ENCODE measurements at regions not wholly inside any gene's neighbourhood (a gene's known extent, or its start where the extent isn't known, plus 50 kb on each side); places are given as distances from the start of the nearest gene placed in this dataset.
A peak's percentile ranks its signal among the peaks of the same experiment; 100 is the strongest.
"Not testable (repeated sequence)": the region's sequence is repeated elsewhere in the genome, so short reads cannot be mapped to it uniquely, and the experiment has no call there.

DNA sequence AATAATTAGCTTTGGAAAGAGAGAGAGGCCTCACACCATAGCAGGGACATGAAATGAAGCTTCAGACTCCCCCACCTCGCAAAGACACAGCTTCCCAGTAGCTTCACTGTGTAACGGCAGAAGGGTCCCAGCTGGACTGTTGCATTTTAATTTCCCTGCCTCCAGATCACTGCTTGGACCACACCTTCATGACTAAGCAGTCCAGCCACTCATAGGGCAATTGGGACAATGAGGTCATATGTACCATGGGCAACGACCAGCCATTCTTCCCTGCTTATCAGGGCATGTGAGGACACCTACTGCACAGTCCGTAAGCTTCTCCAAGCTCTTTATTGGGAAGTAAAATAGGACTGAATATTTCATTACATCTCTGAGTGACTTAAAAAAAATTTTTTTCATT is 183.0 kb downstream of the MREG start:
- DNase-seq: peak; percentile 44

DNA sequence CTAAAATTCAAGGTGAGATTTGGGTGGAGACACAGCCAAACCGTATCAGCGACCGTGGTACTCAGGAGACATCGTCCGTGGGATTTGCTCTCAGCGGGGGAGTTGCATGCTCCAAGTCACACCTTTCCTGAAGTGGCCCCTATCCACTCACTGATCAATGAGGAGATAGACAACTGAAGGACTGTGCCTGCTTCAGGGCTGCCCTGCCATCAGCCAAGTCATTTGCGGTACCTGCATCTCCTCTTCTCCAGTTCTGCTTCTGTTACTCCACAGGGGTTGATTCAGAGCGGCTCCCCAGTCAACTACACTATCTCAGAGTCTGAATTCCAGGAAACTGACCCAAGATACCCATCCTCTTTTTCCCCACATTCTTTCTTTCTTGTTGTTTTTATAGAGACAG is 184.1 kb downstream of the MREG start:
- DNase-seq: no peak

DNA sequence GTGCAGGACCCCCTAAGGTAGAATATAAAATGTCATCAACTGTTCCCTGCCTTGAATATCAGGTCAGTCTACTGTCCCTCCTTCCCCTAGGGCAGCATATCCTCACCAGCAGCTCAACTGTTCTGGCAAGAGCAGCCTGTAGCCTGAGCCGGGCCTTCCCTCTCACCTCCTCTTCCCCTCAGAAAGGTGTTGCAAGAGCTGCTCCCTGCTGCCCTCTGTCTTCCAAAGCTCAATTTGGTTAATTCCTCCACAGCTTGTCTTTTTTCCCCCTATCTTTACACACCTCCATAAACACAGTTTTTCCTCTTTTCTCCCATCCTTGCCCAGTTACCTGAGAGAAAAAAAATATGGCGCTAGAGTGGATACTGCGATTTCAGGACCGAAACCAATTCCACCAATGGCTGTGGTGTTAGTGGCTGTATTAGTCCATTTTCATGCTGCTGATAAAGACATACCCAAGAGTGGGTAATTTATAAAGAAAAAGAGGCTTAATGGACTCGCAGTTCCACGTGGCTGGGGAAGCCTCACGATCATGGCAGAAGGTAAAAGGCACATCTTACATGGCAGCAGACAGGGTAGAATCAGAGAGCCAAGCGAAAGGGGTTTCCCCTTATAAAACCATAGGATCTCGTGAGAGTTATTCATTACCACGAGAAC is 184.7 kb downstream of the MREG start:
- DNase-seq: peak; percentile 48

DNA sequence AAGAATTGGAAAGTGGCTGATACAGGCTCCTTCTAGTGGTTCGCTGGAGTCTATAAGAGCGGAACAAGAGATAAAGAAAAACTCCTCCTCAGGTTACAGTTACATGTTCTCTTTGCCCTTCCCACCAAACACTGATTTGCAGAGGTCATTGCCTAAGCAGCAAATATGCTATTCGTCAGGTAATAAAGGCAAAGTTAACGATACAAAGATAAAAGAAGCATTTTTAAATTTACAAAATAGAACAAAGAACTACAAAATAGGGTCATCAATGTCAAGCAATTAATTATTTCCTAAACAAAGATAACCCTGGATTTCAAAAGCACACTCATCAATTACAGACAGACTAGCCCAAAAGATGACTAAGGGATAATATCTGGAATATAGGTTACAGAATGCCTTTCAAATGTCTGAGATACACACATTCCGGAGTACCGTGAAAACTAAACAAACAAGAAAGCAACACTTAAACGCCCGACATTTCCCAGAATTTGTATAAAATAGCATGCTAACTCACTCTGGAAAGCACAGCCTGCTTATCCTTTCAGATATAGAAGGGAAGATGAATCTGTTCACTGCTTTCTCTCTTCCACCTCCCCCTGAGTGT is 186.4 kb downstream of the MREG start:
- peak; percentile 40 for DNase-seq

GRCh38 chr2:215826376-215826775 is 187.0 kb downstream of the MREG start:
- DNase-seq: no peak

GRCh38 chr2:215825707-215826106 is 187.6 kb downstream of the MREG start:
- peak; percentile 84 for DNase-seq

GRCh38 chr2:215821298-215821697 is 192.1 kb downstream of the MREG start:
- not testable (repeated sequence) for DNase-seq

DNA sequence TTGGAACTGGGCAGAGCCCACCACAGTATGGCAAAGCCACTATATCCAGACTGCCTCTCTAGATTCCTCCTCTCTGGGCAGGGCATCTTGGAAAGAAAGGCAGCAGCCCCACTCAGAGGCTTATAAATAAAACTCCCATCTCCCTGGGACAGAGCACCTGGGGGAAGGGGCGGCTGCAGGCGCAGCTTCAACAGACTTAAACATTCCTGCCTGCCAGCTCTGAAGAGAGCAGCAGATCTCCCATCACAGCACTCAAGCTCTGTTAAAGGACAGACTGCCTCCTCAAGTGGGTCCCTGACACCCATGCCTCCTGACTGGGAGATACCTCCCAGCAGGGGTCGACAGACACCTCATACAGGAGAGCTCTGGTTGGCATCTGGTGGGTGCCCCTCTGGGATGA is 193.6 kb downstream of the MREG start:
- DNase-seq: not testable (repeated sequence)

- no peak for DNase-seq
These were observed 196.3 kb downstream of the MREG start for GRCh38 chr2:215817046-215817445.

DNA sequence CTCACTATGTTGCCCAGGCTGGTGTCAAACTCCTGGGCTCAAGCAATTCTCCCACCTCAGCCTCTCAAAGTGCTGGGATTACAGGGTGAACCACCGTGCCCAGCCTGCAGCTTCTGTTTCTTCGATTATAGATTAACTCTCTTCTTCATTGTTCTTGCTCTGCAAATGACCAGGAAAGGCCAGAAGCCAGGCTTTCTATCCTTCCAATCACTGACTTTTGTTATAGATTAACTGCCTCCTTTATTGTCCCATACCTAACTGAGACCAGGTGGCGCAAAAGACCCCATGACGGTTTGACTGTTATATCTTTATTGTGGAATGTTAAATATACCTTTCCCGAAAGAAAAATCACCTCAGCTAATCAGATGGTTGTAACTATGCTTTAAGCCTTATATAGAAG is 196.9 kb downstream of the MREG start:
- no peak for DNase-seq

GRCh38 chr2:215815960-215816359 is 197.4 kb downstream of the MREG start:
- no peak for DNase-seq

GRCh38 chr2:215812966-215813365 is 200.4 kb downstream of the MREG start:
- DNase-seq: peak; percentile 67

- DNase-seq: no peak
These were observed 201.7 kb downstream of the MREG start for GRCh38 chr2:215811409-215812345.

DNA sequence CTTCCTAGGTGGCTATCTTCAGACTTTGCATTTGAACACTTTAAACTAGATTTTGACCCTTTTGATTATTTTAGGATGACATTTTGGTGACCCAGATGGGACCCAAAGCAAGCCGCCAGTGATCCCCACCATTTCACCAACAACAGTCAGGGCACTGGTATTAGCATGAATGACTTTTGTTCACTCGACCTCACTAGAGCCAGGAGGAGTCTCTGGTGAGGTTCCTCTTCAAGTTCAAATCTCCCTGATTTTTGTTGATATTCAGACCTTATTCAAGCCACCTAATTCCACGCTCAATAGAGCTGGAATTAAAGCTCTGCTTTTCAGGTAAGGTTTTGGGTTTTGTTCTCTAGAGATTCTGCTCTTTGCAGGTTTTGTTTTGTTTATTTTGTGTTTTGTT is 202.3 kb downstream of the MREG start:
- no peak for DNase-seq

DNA sequence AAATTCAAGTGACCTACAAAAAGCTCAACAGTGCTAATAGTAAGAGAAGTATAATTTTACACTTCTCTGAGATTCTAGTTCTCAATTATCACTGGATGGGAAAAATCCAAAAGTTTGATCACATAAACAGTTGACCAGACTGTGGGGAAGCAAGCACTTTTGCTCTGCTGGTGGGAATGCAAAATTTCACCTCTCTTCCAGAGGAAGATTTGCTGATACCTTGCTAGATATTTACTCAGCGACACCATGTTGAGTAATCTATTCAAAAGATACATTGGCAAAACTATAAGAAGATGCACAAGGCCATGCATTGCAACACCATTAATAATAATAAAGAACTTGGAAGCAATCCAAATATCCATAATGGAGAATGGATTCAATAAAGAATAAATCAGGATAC is 204.4 kb downstream of the MREG start:
- DNase-seq: no peak

DNA sequence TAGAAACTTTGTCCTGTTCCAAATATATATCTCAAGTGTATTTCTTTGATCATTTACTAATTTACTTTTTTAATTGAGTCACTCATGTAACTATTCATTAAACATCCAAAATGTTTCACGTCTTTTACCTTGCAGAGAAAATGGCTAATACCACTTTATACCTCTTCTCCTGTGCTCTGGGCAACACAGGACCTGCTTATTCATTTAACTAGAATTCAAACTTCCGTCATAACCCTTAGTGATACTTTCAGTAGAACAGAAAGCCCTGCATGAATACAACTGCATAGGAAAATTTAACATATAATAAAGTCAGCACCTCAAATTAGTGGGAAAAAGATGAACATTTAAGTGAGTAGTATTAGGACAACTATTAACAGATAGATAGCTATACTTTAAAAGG is 205.2 kb downstream of the MREG start:
- DNase-seq: no peak

- no peak for DNase-seq
These were observed 207.9 kb downstream of the MREG start for GRCh38 chr2:215805493-215805892.

- no peak for DNase-seq
These were observed 210.2 kb downstream of the MREG start for GRCh38 chr2:215803150-215803549.

- no peak for DNase-seq
These were observed 214.2 kb downstream of the MREG start for GRCh38 chr2:215799194-215799593.

GRCh38 chr2:215797676-215798075 is 215.7 kb downstream of the MREG start:
- peak; percentile 88 for DNase-seq

GRCh38 chr2:215796140-215796855 is 217.1 kb downstream of the MREG start:
- DNase-seq: peak; percentile 95

DNA sequence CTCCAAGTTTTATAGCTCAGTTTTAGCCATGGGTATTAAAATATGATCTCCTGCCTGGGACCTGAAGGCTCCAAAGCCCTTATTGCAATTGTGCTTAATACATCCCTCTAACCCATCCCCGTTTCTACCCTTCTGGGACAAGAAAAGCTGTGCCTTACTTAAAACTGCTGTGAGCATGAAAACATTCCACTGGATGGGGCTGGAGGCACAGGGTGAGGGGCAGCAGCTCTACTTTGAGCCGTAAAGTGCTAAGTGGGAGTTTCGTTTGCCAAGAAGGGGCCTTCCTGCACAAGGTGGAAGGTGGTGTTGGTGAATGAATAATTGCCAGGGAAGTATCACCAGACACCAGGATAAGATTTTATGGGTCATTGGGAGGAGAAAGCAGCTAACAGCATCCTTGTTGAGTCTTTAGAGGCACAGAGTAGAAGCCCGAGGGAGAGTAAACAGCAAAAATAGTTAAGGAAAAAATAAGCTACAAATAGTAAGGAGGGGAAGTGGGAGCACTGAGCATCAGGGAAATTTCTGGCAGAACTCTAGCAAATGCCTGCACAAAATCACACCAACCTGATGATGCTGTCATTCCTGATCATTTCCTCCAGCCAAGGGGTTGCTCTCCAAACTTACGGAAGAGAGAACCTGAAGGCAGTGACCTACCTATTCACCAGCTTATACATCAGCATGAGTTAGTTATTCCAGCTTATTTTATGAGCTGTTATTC is 218.4 kb downstream of the MREG start:
- DNase-seq: no peak

All from fibroblast of skin of scalp (primary cell).